Mesendoderm (in vitro differentiated cells): ENCODE measurements at regions not wholly inside any gene's neighbourhood (a gene's known extent, or its start where the extent isn't known, plus 50 kb on each side); places are given as distances from the start of the nearest gene placed in this dataset.

Experiments
- DNase-seq: peaks from one replicate; pipeline ENCODE4 v3.0.0; 2013
- H2AK5ac ChIP-seq: 2 replicates; pipeline ENCODE4 v1.6.1; 2013; ENCODE audit warnings: low read length, inconsistent platforms
- H2BK120ac ChIP-seq: 2 replicates; pipeline ENCODE4 v1.6.1; 2013; ENCODE audit warnings: low read depth, mild to moderate bottlenecking, low read length, moderate library complexity, mixed read lengths
- H2BK15ac ChIP-seq: replicated peaks from 2 replicates; pipeline ENCODE4 v1.6.1; 2013; ENCODE audit warnings: low read depth, mild to moderate bottlenecking, moderate library complexity
- H2BK5ac ChIP-seq: 2 replicates; pipeline ENCODE4 v1.6.1; 2013; ENCODE audit warnings: low read length, inconsistent platforms
- H3K18ac ChIP-seq: 2 replicates; pipeline ENCODE4 v1.6.1; 2013; ENCODE audit warnings: mild to moderate bottlenecking, low read length, mixed read lengths
- H3K23ac ChIP-seq: one replicate; pipeline ENCODE4 v1.6.1; 2013; ENCODE audit warnings: low read length
- H3K27ac ChIP-seq: 2 replicates; pipeline ENCODE4 v1.5.1; 2013; ENCODE audit warnings: low read depth, mild to moderate bottlenecking, inconsistent platforms, low read length, moderate library complexity
- H3K27me3 ChIP-seq: 2 replicates; pipeline ENCODE4 v1.6.1; 2013; ENCODE audit warnings: low read length, control low read depth, mild to moderate bottlenecking, inconsistent platforms; ENCODE audit not compliant: insufficient read depth, poor library complexity
- H3K36me3 ChIP-seq: 2 replicates; pipeline ENCODE4 v1.6.1; 2013; ENCODE audit warnings: low read length, inconsistent platforms; ENCODE audit not compliant: control insufficient read depth, insufficient read depth
- H3K4ac ChIP-seq: one replicate; pipeline ENCODE4 v1.6.1; 2013; ENCODE audit warnings: low read depth, mild to moderate bottlenecking, low read length, moderate library complexity
- H3K4me1 ChIP-seq: 2 replicates; pipeline ENCODE4 v1.6.1; 2013; ENCODE audit warnings: low read depth, low read length, inconsistent platforms; ENCODE audit not compliant: control insufficient read depth
- H3K4me2 ChIP-seq: 2 replicates; pipeline ENCODE4 v1.6.1; 2013; ENCODE audit warnings: low read length
- H3K4me3 ChIP-seq: 2 replicates; pipeline ENCODE4 v1.5.1; 2013; ENCODE audit warnings: mild to moderate bottlenecking, low read length
- H3K56ac ChIP-seq: one replicate; pipeline ENCODE4 v1.6.1; 2013; ENCODE audit warnings: low read length
- H3K79me1 ChIP-seq: 2 replicates; pipeline ENCODE4 v1.6.1; 2013; ENCODE audit warnings: low read length, inconsistent platforms
- H3K79me2 ChIP-seq: 2 replicates; pipeline ENCODE4 v1.6.1; 2013; ENCODE audit warnings: mild to moderate bottlenecking, low read length; ENCODE audit not compliant: control insufficient read depth, insufficient read depth
- H3K9ac ChIP-seq: 2 replicates; pipeline ENCODE4 v1.6.1; 2013; ENCODE audit warnings: low read length, inconsistent platforms
- H4K5ac ChIP-seq: one replicate; pipeline ENCODE4 v1.6.1; 2013; ENCODE audit warnings: low read length
- H4K8ac ChIP-seq: one replicate; pipeline ENCODE4 v1.6.1; 2013; ENCODE audit warnings: low read depth, mild to moderate bottlenecking, control low read depth, low read length, moderate library complexity
- WGBS: extraction: QIAGEN DNeasy Blood & Tissue Kit; methylation state at CpG from one replicate; pipeline ENCODE4 v1.1.7; 2013; ENCODE audit warnings: low lambda C conversion rate, missing lambda C conversion rate; ENCODE audit not compliant: insufficient coverage; ENCODE audit errors: extremely low coverage; 5-methylcytosine and 5-hydroxymethylcytosine counted together

DNA sequence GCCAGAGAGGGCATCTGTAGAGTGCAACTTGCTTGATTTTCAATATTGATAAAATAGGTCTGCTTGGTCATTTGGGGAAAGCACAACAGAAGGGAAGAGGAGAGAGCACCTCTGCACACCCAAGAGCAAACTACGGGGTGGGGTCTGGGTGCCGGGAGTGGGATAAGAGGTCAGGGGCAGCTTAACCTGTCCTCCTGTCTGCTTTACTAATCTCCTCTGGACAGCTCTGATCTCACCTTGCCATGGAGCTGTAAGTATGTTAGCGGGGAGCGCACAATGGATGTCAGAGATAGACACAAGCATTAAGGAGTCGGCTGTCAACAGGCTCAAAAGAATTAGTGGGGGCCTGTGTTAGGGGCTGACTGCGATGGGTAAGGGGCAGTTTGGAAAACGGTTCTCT, 328.7 kb downstream of the CYRIA start:
- no peak overlapping the region for H3K4me3 ChIP-seq
- H3K23ac ChIP-seq = no peak overlapping the region
- no CpG with 5 or more reads among the region's 7 CpGs for WGBS
- no peak overlapping the region for H3K4me2 ChIP-seq
- H3K4me1 ChIP-seq = no peaks in the 10 kb centered on the region
- H2BK5ac ChIP-seq = no peak overlapping the region
- no peak overlapping the region for H3K4ac ChIP-seq
- no peak overlapping the region for H3K27ac ChIP-seq
- H3K36me3 ChIP-seq = no peaks in the 10 kb centered on the region
- DNase-seq = no peak
- H2AK5ac ChIP-seq = no peak overlapping the region
- no peak overlapping the region for H3K56ac ChIP-seq
- no peak overlapping the region for H4K5ac ChIP-seq
- H3K79me2 ChIP-seq = no peaks in the 10 kb centered on the region
- no peak overlapping the region for H4K8ac ChIP-seq
- no peak overlapping the region for H2BK120ac ChIP-seq
- no peaks in the 10 kb centered on the region for H3K79me1 ChIP-seq
- no peak overlapping the region for H2BK15ac ChIP-seq
- H3K18ac ChIP-seq = no peak overlapping the region
- no peak overlapping the region for H3K9ac ChIP-seq
- H3K27me3 ChIP-seq = no peaks in the 10 kb centered on the region

DNA sequence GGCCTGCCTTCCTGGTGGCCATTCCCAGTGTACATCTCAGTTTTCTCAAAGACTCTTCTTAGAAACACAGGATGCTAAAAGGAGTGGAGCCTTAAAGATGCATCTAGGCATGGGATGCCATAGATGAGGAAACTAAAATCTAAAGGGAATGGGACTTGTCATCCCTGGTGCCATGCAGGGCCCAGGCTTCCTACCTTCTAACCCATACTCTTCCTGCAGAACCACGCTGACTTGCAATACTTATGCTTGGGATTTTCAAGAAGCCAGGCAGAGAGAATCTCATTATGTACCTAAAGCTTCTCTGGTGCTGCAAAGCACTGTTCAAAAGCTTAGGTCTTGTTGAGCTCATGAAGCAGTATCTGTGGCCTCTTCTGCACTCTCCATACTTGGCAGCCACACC, 329.1 kb downstream of the CYRIA start:
- H2BK15ac ChIP-seq = no peak overlapping the region
- no peak overlapping the region for H3K4ac ChIP-seq
- no peak overlapping the region for H3K4me3 ChIP-seq
- no peak overlapping the region for H2BK120ac ChIP-seq
- no peaks in the 10 kb centered on the region for H3K79me1 ChIP-seq
- H3K27ac ChIP-seq = no peak overlapping the region
- H4K8ac ChIP-seq = no peak overlapping the region
- no peak overlapping the region for H3K4me2 ChIP-seq
- no peaks in the 10 kb centered on the region for H3K36me3 ChIP-seq
- no peak overlapping the region for H3K18ac ChIP-seq
- no peak overlapping the region for H4K5ac ChIP-seq
- no peak for DNase-seq
- no peak overlapping the region for H3K9ac ChIP-seq
- no CpG with 5 or more reads among the region's 1 CpG for WGBS
- no peaks in the 10 kb centered on the region for H3K4me1 ChIP-seq
- no peak overlapping the region for H2AK5ac ChIP-seq
- H3K27me3 ChIP-seq = no peaks in the 10 kb centered on the region
- no peak overlapping the region for H3K56ac ChIP-seq
- no peaks in the 10 kb centered on the region for H3K79me2 ChIP-seq
- H3K23ac ChIP-seq = no peak overlapping the region
- no peak overlapping the region for H2BK5ac ChIP-seq

DNA sequence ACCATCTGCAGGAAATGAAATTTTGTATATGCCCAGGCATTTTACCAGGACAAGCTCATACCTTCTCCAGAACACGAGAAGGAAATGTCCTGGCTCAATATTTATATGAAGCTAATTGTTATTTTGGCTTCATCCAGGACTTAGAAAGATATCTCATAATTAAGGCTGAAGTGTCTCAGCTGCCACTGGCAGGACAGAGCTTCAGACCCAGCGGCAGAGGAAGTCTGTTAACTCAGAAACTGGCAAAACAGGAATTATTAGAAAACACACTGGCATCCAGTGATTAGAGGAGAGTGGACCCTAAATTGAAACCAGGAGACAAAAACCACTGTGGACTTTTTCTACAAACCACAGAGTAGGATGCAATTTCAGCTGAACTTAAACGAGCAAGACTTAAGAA, 329.7 kb downstream of the CYRIA start:
- Histone ChIP-seq H3K18ac (no peak overlapping the region), H3K9ac (no peak overlapping the region), H3K4me3 (no peak overlapping the region), H3K4ac (no peak overlapping the region), H3K79me2 (no peaks in the 10 kb centered on the region), H3K56ac (no peak overlapping the region), H3K79me1 (no peaks in the 10 kb centered on the region), H3K36me3 (no peaks in the 10 kb centered on the region), H3K27ac (no peak overlapping the region), H3K4me2 (no peak overlapping the region), H2BK120ac (no peak overlapping the region), H2AK5ac (no peak overlapping the region), H2BK5ac (no peak overlapping the region), H3K27me3 (no peaks in the 10 kb centered on the region), H3K23ac (no peak overlapping the region), H4K5ac (no peak overlapping the region), H4K8ac (no peak overlapping the region), H3K4me1 (peaks cover 2% of the 10 kb centered on the region), H2BK15ac (no peak overlapping the region)
- WGBS = no CpG with 5 or more reads among the region's 3 CpGs
- no peak for DNase-seq

DNA sequence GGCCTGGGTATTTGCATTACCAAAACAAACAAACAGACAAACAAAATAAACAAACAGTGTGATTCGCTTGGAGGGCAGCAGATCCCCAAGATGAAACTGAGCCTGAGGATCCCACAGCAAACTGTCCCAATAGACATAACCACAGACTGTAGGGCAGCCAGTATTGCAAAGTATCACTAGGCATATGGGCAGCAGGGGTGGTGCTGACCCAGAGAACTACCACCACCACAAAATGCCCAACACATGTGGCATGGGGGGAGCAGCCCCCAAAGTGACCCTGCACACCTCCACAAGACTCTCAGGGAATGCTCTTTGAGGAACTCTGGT, 330.1 kb downstream of the CYRIA start:
- no peak overlapping the region for H2BK120ac ChIP-seq
- H3K9ac ChIP-seq = no peak overlapping the region
- no peak overlapping the region for H3K4ac ChIP-seq
- no peak overlapping the region for H4K8ac ChIP-seq
- H3K56ac ChIP-seq = no peak overlapping the region
- H3K79me1 ChIP-seq = no peaks in the 10 kb centered on the region
- no peaks in the 10 kb centered on the region for H3K36me3 ChIP-seq
- H2BK5ac ChIP-seq = no peak overlapping the region
- no peak overlapping the region for H3K27ac ChIP-seq
- H3K27me3 ChIP-seq = no peaks in the 10 kb centered on the region
- no peak overlapping the region for H3K4me2 ChIP-seq
- H3K79me2 ChIP-seq = no peaks in the 10 kb centered on the region
- no peak overlapping the region for H3K18ac ChIP-seq
- no peak overlapping the region for H2BK15ac ChIP-seq
- WGBS = no CpG with 5 or more reads among the region's 1 CpG
- no peak for DNase-seq
- H2AK5ac ChIP-seq = no peak overlapping the region
- H3K23ac ChIP-seq = no peak overlapping the region
- H3K4me1 ChIP-seq = peaks cover 4% of the 10 kb centered on the region
- H3K4me3 ChIP-seq = no peak overlapping the region
- no peak overlapping the region for H4K5ac ChIP-seq

DNA sequence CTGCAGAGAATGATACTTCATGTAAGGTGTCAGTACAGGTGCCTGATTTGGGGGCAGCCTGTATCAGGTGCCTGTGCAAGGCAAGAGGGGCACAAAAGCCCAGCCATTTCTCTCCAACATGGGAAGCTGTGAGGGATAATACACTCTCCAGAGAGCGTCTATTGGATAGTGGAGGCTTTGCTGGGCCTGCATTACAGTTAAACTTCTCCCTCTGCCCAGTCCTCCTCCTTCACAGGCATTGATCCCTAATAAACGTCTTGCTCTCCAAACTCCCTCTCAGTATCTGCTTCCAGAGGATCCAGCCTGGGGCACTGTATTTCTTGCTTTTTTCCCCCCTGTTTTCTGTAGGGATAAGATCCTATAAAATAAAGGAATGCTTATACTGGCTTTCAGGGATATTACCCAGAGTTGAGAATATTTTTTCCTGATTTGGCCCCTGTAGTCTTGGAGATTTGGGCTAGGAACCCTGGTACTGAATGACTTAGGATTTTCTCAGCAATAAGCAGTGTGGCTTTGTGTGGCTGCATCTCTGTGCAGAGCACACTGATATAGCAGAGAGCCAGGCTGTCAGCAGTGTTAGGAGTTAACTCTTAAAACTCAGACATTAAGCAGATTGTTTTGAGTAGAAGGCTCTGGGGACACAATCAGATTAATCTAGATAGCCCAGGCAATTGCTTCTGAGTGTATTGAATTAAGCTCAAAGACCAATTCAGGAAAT, 330.6 kb downstream of the CYRIA start:
- no peak overlapping the region for H2BK120ac ChIP-seq
- H3K79me1 ChIP-seq = no peaks in the 10 kb centered on the region
- H4K5ac ChIP-seq = no peak overlapping the region
- no peak overlapping the region for H3K23ac ChIP-seq
- H3K27ac ChIP-seq = no peak overlapping the region
- no peak overlapping the region for H3K4me3 ChIP-seq
- H4K8ac ChIP-seq = no peak overlapping the region
- no peak overlapping the region for H3K9ac ChIP-seq
- H3K4me1 ChIP-seq = peaks cover 4% of the 10 kb centered on the region
- no peaks in the 10 kb centered on the region for H3K79me2 ChIP-seq
- WGBS = no CpG with 5 or more reads among the region's 2 CpGs
- H3K36me3 ChIP-seq = no peaks in the 10 kb centered on the region
- no peak overlapping the region for H3K18ac ChIP-seq
- H3K56ac ChIP-seq = no peak overlapping the region
- H3K4me2 ChIP-seq = no peak overlapping the region
- DNase-seq = no peak
- no peaks in the 10 kb centered on the region for H3K27me3 ChIP-seq
- no peak overlapping the region for H2AK5ac ChIP-seq
- no peak overlapping the region for H2BK15ac ChIP-seq
- no peak overlapping the region for H2BK5ac ChIP-seq
- H3K4ac ChIP-seq = no peak overlapping the region

DNA sequence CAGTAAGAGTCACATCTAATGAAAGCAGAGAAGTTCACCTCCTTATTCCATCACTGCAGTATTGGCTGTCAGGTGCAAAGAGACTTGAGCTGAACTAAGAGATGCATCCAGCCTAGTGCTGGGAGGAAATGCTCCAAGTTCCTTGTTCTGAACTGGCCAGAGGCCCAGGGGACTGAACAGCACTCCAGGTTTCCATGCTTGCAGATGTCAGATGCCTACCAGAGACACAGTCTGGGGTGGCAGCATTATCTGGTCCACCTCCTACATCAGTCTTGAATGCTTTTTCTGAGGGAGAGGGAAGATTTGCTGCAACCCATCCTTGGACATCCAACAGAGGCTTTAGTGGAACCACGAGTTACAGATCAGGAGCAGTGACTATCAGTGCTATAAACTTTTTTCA, 331.3 kb downstream of the CYRIA start:
- no peak overlapping the region for H3K18ac ChIP-seq
- no peak overlapping the region for H3K4me2 ChIP-seq
- no peak overlapping the region for H4K8ac ChIP-seq
- H3K9ac ChIP-seq = no peak overlapping the region
- no CpG with 5 or more reads among the region's 1 CpG for WGBS
- H4K5ac ChIP-seq = no peak overlapping the region
- no peaks in the 10 kb centered on the region for H3K79me1 ChIP-seq
- H2AK5ac ChIP-seq = no peak overlapping the region
- H3K56ac ChIP-seq = no peak overlapping the region
- H3K4ac ChIP-seq = no peak overlapping the region
- no peak overlapping the region for H3K27ac ChIP-seq
- no peaks in the 10 kb centered on the region for H3K36me3 ChIP-seq
- H2BK5ac ChIP-seq = no peak overlapping the region
- no peak overlapping the region for H3K23ac ChIP-seq
- H3K4me3 ChIP-seq = no peak overlapping the region
- no peaks in the 10 kb centered on the region for H3K79me2 ChIP-seq
- DNase-seq = no peak
- H2BK15ac ChIP-seq = no peak overlapping the region
- no peaks in the 10 kb centered on the region for H3K27me3 ChIP-seq
- no peak overlapping the region for H2BK120ac ChIP-seq
- H3K4me1 ChIP-seq = peaks cover 4% of the 10 kb centered on the region
